H9 (cell line): ENCODE measurements at regions not wholly inside any gene's neighbourhood (a gene's known extent, or its start where the extent isn't known, plus 50 kb on each side); places are given as distances from the start of the nearest gene placed in this dataset.

ENCODE experiments used
- DNase-seq: peaks from one replicate; pipeline ENCODE4 v3.0.0-alpha.2; 2017
- H2AFZ ChIP-seq: one replicate; pipeline ENCODE4 v1.6.1; 2013; ENCODE audit warnings: mild to moderate bottlenecking, low read length, control low read depth, moderate library complexity
- H2AK5ac ChIP-seq: 2 replicates; pipeline ENCODE4 v1.6.1; 2013; ENCODE audit warnings: low read length, control low read depth, mixed read lengths; ENCODE audit not compliant: insufficient read length
- H2BK120ac ChIP-seq: one replicate; pipeline ENCODE4 v1.6.1; 2013; ENCODE audit warnings: low read depth, mild to moderate bottlenecking, low read length, control low read depth, inconsistent platforms; ENCODE audit not compliant: poor library complexity, severe bottlenecking
- H2BK12ac ChIP-seq: 2 replicates; pipeline ENCODE4 v1.6.1; 2013; ENCODE audit warnings: low read length, control low read depth, mixed read lengths, low read depth; ENCODE audit not compliant: insufficient read length
- H2BK15ac ChIP-seq: 2 replicates; pipeline ENCODE4 v1.6.1; 2013; ENCODE audit warnings: low read depth, low read length, control low read depth
- H2BK20ac ChIP-seq: one replicate; pipeline ENCODE4 v1.6.1; 2013; ENCODE audit warnings: low read depth, mild to moderate bottlenecking, low read length, control low read depth, inconsistent platforms; ENCODE audit not compliant: poor library complexity, severe bottlenecking
- H2BK5ac ChIP-seq: 2 replicates; pipeline ENCODE4 v1.6.1; 2013; ENCODE audit warnings: low read length, control low read depth, mixed read lengths; ENCODE audit not compliant: insufficient read length
- H3K14ac ChIP-seq: 2 replicates; pipeline ENCODE4 v1.6.1; 2013; ENCODE audit warnings: low read length, control low read depth; ENCODE audit not compliant: insufficient read depth
- H3K18ac ChIP-seq: 2 replicates; pipeline ENCODE4 v1.6.1; 2013; ENCODE audit warnings: low read depth, mild to moderate bottlenecking, mixed read lengths, low read length, control low read depth; ENCODE audit not compliant: insufficient read length
- H3K23ac ChIP-seq: 2 replicates; pipeline ENCODE4 v1.6.1; 2013; ENCODE audit warnings: low read length, control low read depth, mixed read lengths, low read depth; ENCODE audit not compliant: insufficient read length
- H3K23me2 ChIP-seq: 2 replicates; pipeline ENCODE4 v1.6.1; 2013; ENCODE audit warnings: low read depth, mild to moderate bottlenecking, mixed read lengths, low read length, control low read depth; ENCODE audit not compliant: insufficient read length, poor library complexity, severe bottlenecking
- H3K27ac ChIP-seq: 2 replicates; pipeline ENCODE4 v1.5.1; 2013; ENCODE audit warnings: low read length, control low read depth, mixed read lengths, low read depth; ENCODE audit not compliant: insufficient read length
- H3K27me3 ChIP-seq: 2 replicates; pipeline ENCODE4 v1.6.1; 2013; ENCODE audit warnings: low read length, control low read depth, inconsistent platforms; ENCODE audit not compliant: insufficient read depth
- H3K4ac ChIP-seq: 2 replicates; pipeline ENCODE4 v1.6.1; 2013; ENCODE audit warnings: low read depth, mild to moderate bottlenecking, control low read depth, inconsistent platforms, low read length, moderate library complexity
- H3K4me1 ChIP-seq: 2 replicates; pipeline ENCODE4 v1.6.1; 2013; ENCODE audit warnings: low read length, control low read depth, inconsistent platforms; ENCODE audit not compliant: insufficient read depth
- H3K4me2 ChIP-seq: 2 replicates; pipeline ENCODE4 v1.6.1; 2013; ENCODE audit warnings: low read length, control low read depth, mixed read lengths; ENCODE audit not compliant: insufficient read length, insufficient read depth
- H3K56ac ChIP-seq: 2 replicates; pipeline ENCODE4 v1.6.1; 2013; ENCODE audit warnings: low read depth, mild to moderate bottlenecking, mixed read lengths, low read length, control low read depth; ENCODE audit not compliant: insufficient read length
- H3K79me1 ChIP-seq: 2 replicates; pipeline ENCODE4 v1.6.1; 2013; ENCODE audit warnings: low read depth, mild to moderate bottlenecking, moderate library complexity, low read length, control low read depth, inconsistent platforms; ENCODE audit not compliant: insufficient read depth, poor library complexity, severe bottlenecking
- H3K79me2 ChIP-seq: 2 replicates; pipeline ENCODE4 v1.6.1; 2013; ENCODE audit warnings: low read length, control low read depth, inconsistent platforms; ENCODE audit not compliant: insufficient read depth
- H3K9ac ChIP-seq: 2 replicates; pipeline ENCODE4 v1.6.1; 2013; ENCODE audit warnings: low read length, control low read depth, mixed read lengths; ENCODE audit not compliant: insufficient read length; ENCODE audit errors: extremely low read depth
- H3K9me3 ChIP-seq: one replicate; pipeline ENCODE4 v1.6.1; 2013; ENCODE audit warnings: low read depth, low read length, inconsistent platforms; ENCODE audit not compliant: control insufficient read depth
- H3T11ph ChIP-seq: one replicate; pipeline ENCODE4 v1.6.1; 2013; ENCODE audit warnings: mild to moderate bottlenecking, low read length, control low read depth, inconsistent platforms
- H4K20me1 ChIP-seq: one replicate; pipeline ENCODE4 v1.6.1; 2013; ENCODE audit not compliant: control insufficient read depth, insufficient read length, insufficient read depth
- H4K5ac ChIP-seq: 2 replicates; pipeline ENCODE4 v1.6.1; 2013; ENCODE audit warnings: low read depth, mild to moderate bottlenecking, mixed read lengths, low read length, control low read depth; ENCODE audit not compliant: insufficient read length
- H4K8ac ChIP-seq: replicated peaks from 2 replicates; pipeline ENCODE4 v1.6.1; 2013; ENCODE audit warnings: low read length, control low read depth, mixed read lengths, low read depth; ENCODE audit not compliant: insufficient read length
- H4K91ac ChIP-seq: 2 replicates; pipeline ENCODE4 v1.6.1; 2013; ENCODE audit warnings: low read depth, mild to moderate bottlenecking, moderate library complexity, mixed read lengths, low read length, control low read depth; ENCODE audit not compliant: insufficient read length
- H3K27ac Mint-ChIP-seq, 3 experiments: 2 replicates in 2 of 3; 3 replicates in 1 of 3; pipeline ENCODE4 v1.8.0; 2020 to 2021; ENCODE audit warnings: mixed read lengths in 3 of 3, mild to moderate bottlenecking in 1 of 3, moderate library complexity in 1 of 3
- H3K27me3 Mint-ChIP-seq: 2 replicates; pipeline ENCODE4 v1.8.0; 2021; ENCODE audit warnings: low read depth, mild to moderate bottlenecking, moderate library complexity, mixed read lengths
- H3K36me3 Mint-ChIP-seq, 3 experiments: 2 replicates in 2 of 3; 3 replicates in 1 of 3; pipeline ENCODE4 v1.8.0; 2020 to 2021; ENCODE audit warnings: low read depth in 3 of 3, mixed read lengths in 3 of 3; ENCODE audit not compliant: insufficient read depth in 1 of 3
- H3K4me1 Mint-ChIP-seq, 2 experiments: 2 replicates each; pipeline ENCODE4 v1.8.0; 2020; ENCODE audit warnings: mixed read lengths in 2 of 2
- H3K4me3 Mint-ChIP-seq, 2 experiments: 2 replicates in 1 of 2; 3 replicates in 1 of 2; pipeline ENCODE4 v1.8.0; 2020 to 2021; ENCODE audit warnings: mild to moderate bottlenecking in 2 of 2, mixed read lengths in 2 of 2, moderate library complexity in 1 of 2
- H3K9me3 Mint-ChIP-seq, 2 experiments: 2 replicates in 1 of 2; 3 replicates in 1 of 2; pipeline ENCODE4 v1.8.0; 2020; ENCODE audit warnings: mild to moderate bottlenecking in 2 of 2, mixed read lengths in 2 of 2, moderate library complexity in 1 of 2
- WGBS: extraction: QIAGEN DNeasy Blood & Tissue Kit; methylation state at CpG from one replicate; pipeline ENCODE4 v1.1.7; 2013; ENCODE audit warnings: missing lambda C conversion rate, low lambda C conversion rate, mixed read lengths; ENCODE audit not compliant: insufficient read length; ENCODE audit errors: extremely low coverage; 5-methylcytosine and 5-hydroxymethylcytosine counted together
- TF ChIP-seq, protein P1 (sequence below): fragments of 200-600 bp; sonication (generic); conservative IDR thresholded peaks from 3 replicates; pipeline ENCODE4 v1.8.0; 2021; ENCODE audit warnings: antibody characterized with exemption, mild to moderate bottlenecking

- Histone ChIP-seq H4K5ac (no peak overlapping the region), H3K4ac (no peak overlapping the region), H3K79me2 (no peaks in the 10 kb centered on the region), H2AFZ (no peak overlapping the region), H4K20me1 (no peaks in the 10 kb centered on the region), H2BK15ac (no peak overlapping the region), H3K23me2 (no peaks in the 10 kb centered on the region), H3K4me1 (no peaks in the 10 kb centered on the region), H3K9me3 (no peaks in the 10 kb centered on the region), H3K27me3 (no peaks in the 10 kb centered on the region), H3K4me2 (no peak overlapping the region), H4K8ac (no peak overlapping the region), H3K56ac (no peak overlapping the region), H2AK5ac (no peak overlapping the region), H4K91ac (no peak overlapping the region), H2BK20ac (no peak overlapping the region), H2BK5ac (no peak overlapping the region), H3K27ac (no peak overlapping the region), H3K23ac (no peak overlapping the region), H3K18ac (no peak overlapping the region), H2BK12ac (no peak overlapping the region), H2BK120ac (no peak overlapping the region), H3K14ac (no peak overlapping the region), H3K9ac (no peak overlapping the region), H3T11ph (no peak overlapping the region), H3K79me1 (no peaks in the 10 kb centered on the region)
- Mint-ChIP-seq H3K4me3 (no peak overlapping the region), H3K9me3 (no peaks in the 10 kb centered on the region), H3K27ac (no peak overlapping the region), H3K27me3 (no peaks in the 10 kb centered on the region; the same call in 1 of the 2 replicates), H3K36me3 (no peaks in the 10 kb centered on the region), H3K4me1 (peaks cover 4 to 9% of the 10 kb centered on the region in 2 experiments; a peak in 3 of 4 replicates)
- TF ChIP-seq, protein P1, sequence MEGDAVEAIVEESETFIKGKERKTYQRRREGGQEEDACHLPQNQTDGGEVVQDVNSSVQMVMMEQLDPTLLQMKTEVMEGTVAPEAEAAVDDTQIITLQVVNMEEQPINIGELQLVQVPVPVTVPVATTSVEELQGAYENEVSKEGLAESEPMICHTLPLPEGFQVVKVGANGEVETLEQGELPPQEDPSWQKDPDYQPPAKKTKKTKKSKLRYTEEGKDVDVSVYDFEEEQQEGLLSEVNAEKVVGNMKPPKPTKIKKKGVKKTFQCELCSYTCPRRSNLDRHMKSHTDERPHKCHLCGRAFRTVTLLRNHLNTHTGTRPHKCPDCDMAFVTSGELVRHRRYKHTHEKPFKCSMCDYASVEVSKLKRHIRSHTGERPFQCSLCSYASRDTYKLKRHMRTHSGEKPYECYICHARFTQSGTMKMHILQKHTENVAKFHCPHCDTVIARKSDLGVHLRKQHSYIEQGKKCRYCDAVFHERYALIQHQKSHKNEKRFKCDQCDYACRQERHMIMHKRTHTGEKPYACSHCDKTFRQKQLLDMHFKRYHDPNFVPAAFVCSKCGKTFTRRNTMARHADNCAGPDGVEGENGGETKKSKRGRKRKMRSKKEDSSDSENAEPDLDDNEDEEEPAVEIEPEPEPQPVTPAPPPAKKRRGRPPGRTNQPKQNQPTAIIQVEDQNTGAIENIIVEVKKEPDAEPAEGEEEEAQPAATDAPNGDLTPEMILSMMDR = no peak
- no peak for DNase-seq
- no CpG with 5 or more reads among the region's 6 CpGs for WGBS
Measured at GRCh38 chr1:218772575-218772974, 401.1 kb upstream of the LYPLAL1 start.
